Activated B cell treated with CpG ODN at 0.5 μM for 24 hours (primary cell): ENCODE measurements at regions not wholly inside any gene's neighbourhood (a gene's known extent, or its start where the extent isn't known, plus 50 kb on each side); places are given as distances from the start of the nearest gene placed in this dataset.

Experiments
- ATAC-seq: fragments of 200-7000 bp; cut with Tn5 transposase; one replicate; pipeline ENCODE4 v1.10.0; 2021; ENCODE audit warnings: low read depth, mild to moderate bottlenecking, moderate library complexity
- CTCF ChIA-PET: fragments of 350-600 bp; sonication (Branson Sonifier 250); formaldehyde crosslinking; loops from one replicate; lab custom pipeline; 2021; ENCODE audit warnings: antibody characterized with exemption; lab: Charles Lee
- POLR2A ChIA-PET: fragments of 350-600 bp; sonication (Branson Sonifier 250); formaldehyde crosslinking; loops from one replicate; lab custom pipeline; 2021; ENCODE audit warnings: antibody characterized with exemption; lab: Charles Lee
- DNase-seq: peaks from one replicate; pipeline ENCODE4 v3.0.0; 2022
- H3K27ac Mint-ChIP-seq: one replicate; pipeline ENCODE4 v1.8.0; 2020; ENCODE audit warnings: mixed read lengths
- H3K27me3 Mint-ChIP-seq: one replicate; pipeline ENCODE4 v1.8.0; 2021; ENCODE audit warnings: mixed read lengths
- H3K36me3 Mint-ChIP-seq: one replicate; pipeline ENCODE4 v1.8.0; 2021; ENCODE audit warnings: low read depth, mixed read lengths
- H3K4me1 Mint-ChIP-seq: one replicate; pipeline ENCODE4 v1.8.0; 2021; ENCODE audit warnings: mixed read lengths
- H3K4me3 Mint-ChIP-seq: one replicate; pipeline ENCODE4 v1.8.0; 2020; ENCODE audit warnings: mild to moderate bottlenecking, mixed read lengths
- H3K9me3 Mint-ChIP-seq: one replicate; pipeline ENCODE4 v1.8.0; 2020; ENCODE audit warnings: mixed read lengths
- intact Hi-C: fragments of 100-400 bp; cut with micrococcal nuclease; formaldehyde crosslinking; loops from one replicate; pipeline ENCODE4 v1.15.1; 2024
- TF ChIP-seq, protein P1 (sequence below): fragments of 200-600 bp; IDR thresholded peaks from one replicate; pipeline ENCODE4 v1.8.0; 2022; ENCODE audit warnings: antibody characterized with exemption, mild to moderate bottlenecking

DNA sequence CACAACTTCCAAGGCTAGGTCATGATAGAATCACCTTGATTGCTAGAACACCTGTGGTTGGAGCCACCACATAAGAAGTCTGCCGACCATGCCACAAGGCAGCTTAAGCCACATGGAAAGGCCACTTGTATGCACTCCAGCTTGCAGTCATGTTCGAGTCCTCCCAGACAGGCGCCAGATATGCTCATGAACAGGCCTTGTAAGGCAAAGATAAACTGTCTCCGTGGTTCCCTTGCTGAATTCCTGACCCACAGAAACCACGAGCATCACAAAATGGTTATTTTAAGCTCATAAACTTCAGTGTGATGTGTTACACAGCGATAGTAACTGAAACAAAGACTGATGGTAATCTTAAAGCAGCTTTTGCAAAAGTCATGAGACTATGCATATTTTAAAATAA lies 188.4 kb upstream of the DAPK1 start:
- H3K27ac Mint-ChIP-seq = no peak overlapping the region
- H3K9me3 Mint-ChIP-seq = no peaks in the 10 kb centered on the region
- CTCF ChIA-PET = no interaction called here
- H3K4me1 Mint-ChIP-seq = no peaks in the 10 kb centered on the region
- peaks cover 2% of the 10 kb centered on the region for H3K27me3 Mint-ChIP-seq
- no peak overlapping the region for H3K4me3 Mint-ChIP-seq
- POLR2A ChIA-PET = no interaction called here
- no peaks in the 10 kb centered on the region for H3K36me3 Mint-ChIP-seq
- no peak for ATAC-seq
- TF ChIP-seq, protein P1, sequence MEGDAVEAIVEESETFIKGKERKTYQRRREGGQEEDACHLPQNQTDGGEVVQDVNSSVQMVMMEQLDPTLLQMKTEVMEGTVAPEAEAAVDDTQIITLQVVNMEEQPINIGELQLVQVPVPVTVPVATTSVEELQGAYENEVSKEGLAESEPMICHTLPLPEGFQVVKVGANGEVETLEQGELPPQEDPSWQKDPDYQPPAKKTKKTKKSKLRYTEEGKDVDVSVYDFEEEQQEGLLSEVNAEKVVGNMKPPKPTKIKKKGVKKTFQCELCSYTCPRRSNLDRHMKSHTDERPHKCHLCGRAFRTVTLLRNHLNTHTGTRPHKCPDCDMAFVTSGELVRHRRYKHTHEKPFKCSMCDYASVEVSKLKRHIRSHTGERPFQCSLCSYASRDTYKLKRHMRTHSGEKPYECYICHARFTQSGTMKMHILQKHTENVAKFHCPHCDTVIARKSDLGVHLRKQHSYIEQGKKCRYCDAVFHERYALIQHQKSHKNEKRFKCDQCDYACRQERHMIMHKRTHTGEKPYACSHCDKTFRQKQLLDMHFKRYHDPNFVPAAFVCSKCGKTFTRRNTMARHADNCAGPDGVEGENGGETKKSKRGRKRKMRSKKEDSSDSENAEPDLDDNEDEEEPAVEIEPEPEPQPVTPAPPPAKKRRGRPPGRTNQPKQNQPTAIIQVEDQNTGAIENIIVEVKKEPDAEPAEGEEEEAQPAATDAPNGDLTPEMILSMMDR = no peak
- DNase-seq = no peak
- intact Hi-C loops = no loop called here

DNA sequence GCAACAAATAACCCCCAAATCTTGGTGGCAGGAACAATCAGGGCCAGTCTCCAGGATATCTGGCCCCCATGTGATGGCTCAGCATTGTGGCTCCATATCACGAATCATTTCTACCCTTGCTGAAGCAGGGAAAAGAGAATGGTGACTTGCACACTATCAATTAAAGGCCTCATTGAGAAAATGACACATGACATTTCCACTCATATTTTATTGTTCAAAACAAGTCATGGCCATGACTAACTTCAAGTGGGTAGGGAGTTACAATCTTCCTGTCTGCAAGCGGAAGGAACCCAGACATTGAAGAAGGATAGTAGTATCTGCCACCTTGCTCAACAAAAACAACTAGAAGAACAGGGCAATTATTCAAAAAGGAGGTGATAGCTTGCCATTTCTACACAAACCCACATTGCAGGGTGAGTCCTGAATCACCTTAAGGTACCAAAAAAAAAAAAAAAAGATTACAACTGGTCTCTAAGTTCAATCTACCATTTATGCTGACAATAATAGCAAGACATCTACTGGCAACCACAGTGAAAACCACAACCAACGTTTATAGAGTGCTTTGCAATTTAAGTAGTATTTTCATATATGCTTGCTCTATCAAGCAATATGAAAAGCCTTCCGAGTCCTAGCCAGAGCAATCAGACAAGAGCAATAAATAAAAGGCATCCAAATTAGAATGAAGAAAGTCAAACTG lies 186.7 kb upstream of the DAPK1 start:
- ChIA-PET POLR2A (no interaction called here), CTCF (no interaction called here)
- Mint-ChIP-seq H3K4me3 (no peak overlapping the region), H3K36me3 (no peaks in the 10 kb centered on the region), H3K9me3 (no peaks in the 10 kb centered on the region), H3K27ac (no peak overlapping the region), H3K27me3 (peaks cover 2% of the 10 kb centered on the region), H3K4me1 (no peaks in the 10 kb centered on the region)
- intact Hi-C loops = no loop called here
- TF ChIP-seq, protein P1 = no peak
- ATAC-seq (no peak), DNase-seq (no peak)

DNA sequence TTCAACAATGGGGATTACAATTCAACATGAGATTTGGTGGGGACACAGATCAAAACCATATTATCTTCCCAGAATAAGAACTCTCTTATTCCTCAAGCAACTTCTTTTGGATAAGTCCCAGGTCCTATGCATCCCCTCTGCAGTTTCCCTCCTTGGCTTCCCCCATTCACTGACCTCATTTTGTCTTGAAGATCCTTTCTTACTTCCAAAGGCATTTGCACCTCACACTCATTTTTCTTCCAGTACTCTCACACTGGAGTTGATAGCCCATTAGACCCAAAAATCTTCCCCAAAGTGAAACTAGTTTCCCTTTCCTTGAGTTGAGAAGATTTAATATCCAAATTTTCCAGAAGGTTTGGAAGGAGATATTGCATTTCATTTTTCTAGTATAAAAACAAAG lies 178.0 kb upstream of the DAPK1 start:
- ATAC-seq = no peak
- H3K27me3 Mint-ChIP-seq = no peaks in the 10 kb centered on the region
- no peak overlapping the region for H3K27ac Mint-ChIP-seq
- no peaks in the 10 kb centered on the region for H3K9me3 Mint-ChIP-seq
- intact Hi-C loops = loop anchor here (5.0 kb wide), 1 partner anchor 702 kb away; no protein-coding TSS in a partner anchor
- DNase-seq = no peak
- POLR2A ChIA-PET = no interaction called here
- H3K4me3 Mint-ChIP-seq = no peak overlapping the region
- CTCF ChIA-PET = no interaction called here
- TF ChIP-seq, protein P1 = no peak
- H3K36me3 Mint-ChIP-seq = no peaks in the 10 kb centered on the region
- H3K4me1 Mint-ChIP-seq = no peaks in the 10 kb centered on the region

DNA sequence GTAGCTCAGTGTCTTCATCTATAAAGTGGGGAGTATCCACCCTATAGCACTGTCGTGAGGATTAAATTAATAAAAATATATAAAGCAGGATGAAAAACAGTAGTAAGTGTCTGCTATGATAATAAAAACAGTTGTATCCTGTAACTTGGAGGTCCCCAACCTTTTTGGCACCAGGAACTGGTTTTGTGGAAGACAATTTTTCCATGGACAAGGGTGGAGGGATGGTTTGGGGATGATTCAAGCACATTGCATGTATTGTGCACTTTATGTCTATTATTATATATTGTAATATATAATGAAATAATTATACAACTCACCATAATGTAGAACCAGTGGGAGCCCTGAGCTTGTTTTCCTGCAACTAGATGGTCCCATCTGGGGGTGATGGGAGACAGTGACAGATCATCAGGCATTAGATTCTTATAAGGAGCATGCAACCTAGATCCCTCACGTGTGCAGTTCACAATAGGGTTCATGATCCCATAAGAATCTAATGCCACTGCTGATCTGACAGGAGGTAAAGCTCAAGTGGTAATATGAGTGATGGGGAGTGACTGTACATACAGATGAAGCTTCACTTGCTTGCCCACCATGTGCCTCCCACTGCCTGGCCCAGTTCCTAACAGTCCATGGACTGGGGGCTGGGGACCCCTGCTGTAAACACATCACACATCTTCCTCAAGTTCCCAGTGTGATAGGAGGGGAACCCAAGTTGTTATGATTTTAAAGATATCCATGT lies 177.4 kb upstream of the DAPK1 start:
- no peaks in the 10 kb centered on the region for H3K36me3 Mint-ChIP-seq
- CTCF ChIA-PET = interaction anchor here (1.1 kb wide), 1 partner anchor 1118 kb away, joined by 3 read pairs; no protein-coding TSS in a partner anchor
- no peaks in the 10 kb centered on the region for H3K9me3 Mint-ChIP-seq
- POLR2A ChIA-PET = no interaction called here
- intact Hi-C loops = loop anchor here (5.0 kb wide), 1 partner anchor 703 kb away; no protein-coding TSS in a partner anchor
- H3K27ac Mint-ChIP-seq = no peak overlapping the region
- ATAC-seq (no peak), DNase-seq (no peak)
- H3K4me1 Mint-ChIP-seq = no peaks in the 10 kb centered on the region
- TF ChIP-seq, protein P1 = no peak
- no peak overlapping the region for H3K4me3 Mint-ChIP-seq
- no peaks in the 10 kb centered on the region for H3K27me3 Mint-ChIP-seq
